HL-60 (cell line): ENCODE measurements at regions not wholly inside any gene's neighbourhood (a gene's known extent, or its start where the extent isn't known, plus 50 kb on each side); places are given as distances from the start of the nearest gene placed in this dataset.

ENCODE experiments used
- DNase-seq, 2 experiments: peaks; one replicate each; pipeline ENCODE4 v3.0.0-alpha.2; 2010 to 2020; ENCODE audit warnings: low read depth in 1 of 2, low spot score in 1 of 2
- H3K27ac ChIP-seq: fragments of 250-450 bp; sonication (Bioruptor Pico); replicated peaks from 2 replicates; pipeline ENCODE4 v1.5.1; 2020; ENCODE audit warnings: mild to moderate bottlenecking, moderate library complexity
- H3K27me3 ChIP-seq: fragments of 250-450 bp; sonication (Bioruptor Pico); 2 replicates; pipeline ENCODE4 v1.5.1; 2021; ENCODE audit warnings: mild to moderate bottlenecking, moderate library complexity; ENCODE audit not compliant: insufficient read depth, poor library complexity, severe bottlenecking
- H3K4me3 ChIP-seq: replicated peaks from 2 replicates; pipeline ENCODE4 v1.5.1; 2011; ENCODE audit warnings: mild to moderate bottlenecking, control low read depth, low read length; ENCODE audit not compliant: insufficient read depth
- CTCF ChIP-seq: IDR thresholded peaks from one replicate; pipeline ENCODE4 v1.5.1; 2011; ENCODE audit warnings: low read length, control low read depth, inconsistent platforms; ENCODE audit not compliant: insufficient read depth
- GABPA ChIP-seq: IDR thresholded peaks from 2 replicates; pipeline ENCODE4 v1.6.1; 2012; ENCODE audit warnings: low read depth
- POLR2AphosphoS5 ChIP-seq: IDR thresholded peaks from 2 replicates; pipeline ENCODE4 v1.6.1; 2012; ENCODE audit warnings: low read depth
- REST ChIP-seq: IDR thresholded peaks from 2 replicates; pipeline ENCODE4 v1.6.1; 2012; ENCODE audit warnings: low read depth; ENCODE audit not compliant: insufficient replicate concordance
- SPI1 ChIP-seq: IDR thresholded peaks from 2 replicates; pipeline ENCODE4 v1.6.1; 2012; ENCODE audit warnings: low read depth, mild to moderate bottlenecking, borderline replicate concordance

DNA sequence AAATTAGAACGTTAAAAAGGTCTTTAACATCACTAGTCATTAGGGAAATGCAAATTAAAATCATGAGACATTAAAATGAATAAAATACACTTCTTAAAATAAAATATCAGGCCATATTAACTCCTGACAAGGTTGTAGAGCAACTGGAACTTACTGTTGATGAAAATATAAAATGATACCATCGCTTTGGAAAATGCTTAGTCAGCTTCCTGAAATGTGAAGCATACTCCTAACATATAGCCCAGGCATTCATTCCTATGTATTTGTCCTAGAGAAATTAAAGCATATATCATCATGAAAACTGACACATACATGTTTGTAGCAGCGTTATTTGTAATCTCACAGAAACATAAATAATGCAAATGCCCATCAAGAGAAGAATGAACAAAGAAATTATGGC lies 211.5 kb upstream of the CHRM3 start:
- Histone ChIP-seq H3K27me3 (no peaks in the 10 kb centered on the region), H3K4me3 (no peak overlapping the region), H3K27ac (no peak overlapping the region)
- no peak for DNase-seq
- TF ChIP-seq SPI1 (no peak), POLR2AphosphoS5 (no peak), GABPA (no peak), CTCF (no peak), REST (no peak)

GRCh38 chr1:239170828-239171227 lies 215.5 kb upstream of the CHRM3 start:
- H3K27ac ChIP-seq: no peak overlapping the region
- H3K27me3 ChIP-seq: no peaks in the 10 kb centered on the region
- no peak for DNase-seq
- no peak overlapping the region for H3K4me3 ChIP-seq
- no peak for TF ChIP-seq CTCF
- TF ChIP-seq SPI1: no peak
- no peak for TF ChIP-seq POLR2AphosphoS5
- TF ChIP-seq REST: no peak
- TF ChIP-seq GABPA: no peak

GRCh38 chr1:239169276-239169675 lies 217.1 kb upstream of the CHRM3 start:
- no peak for TF ChIP-seq GABPA
- TF ChIP-seq SPI1: no peak
- no peak for TF ChIP-seq REST
- TF ChIP-seq POLR2AphosphoS5: no peak
- no peak for TF ChIP-seq CTCF
- H3K27ac ChIP-seq: no peak overlapping the region
- DNase-seq: no peak
- H3K4me3 ChIP-seq: no peak overlapping the region
- H3K27me3 ChIP-seq: no peaks in the 10 kb centered on the region
